Body of pancreas (tissue), 4 donors: ENCODE measurements at regions not wholly inside any gene's neighbourhood (a gene's known extent, or its start where the extent isn't known, plus 50 kb on each side); places are given as distances from the start of the nearest gene placed in this dataset.

ENCODE experiments used
- CTCF ChIP-seq, 7 experiments: fragments of 450-650 bp in 4 of 7; fragments of 200-600 bp in 3 of 7; sonication (generic) in 3 of 7; IDR thresholded peaks; one replicate each; pipeline ENCODE4 v1.5.1; 2016 to 2019; ENCODE audit warnings: antibody characterized with exemption in 7 of 7
- POLR2A ChIP-seq, 3 donors: fragments of 450-650 bp; IDR thresholded peaks; one replicate each; pipeline ENCODE4 v1.6.1; 2016; ENCODE audit warnings: antibody characterized with exemption in 3 of 3, mild to moderate bottlenecking in 2 of 3

- TF ChIP-seq CTCF (IDR thresholded peaks at IDR 0.05): no peak
- no peak for TF ChIP-seq POLR2A (IDR thresholded peaks at IDR 0.05)
Observed at GRCh38 chr17:13182450-13182849, 164.6 kb upstream of the ELAC2 start.
